Gastroesophageal sphincter (tissue), 4 donors: ENCODE measurements at regions not wholly inside any gene's neighbourhood (a gene's known extent, or its start where the extent isn't known, plus 50 kb on each side); places are given as distances from the start of the nearest gene placed in this dataset.
"Not testable (repeated sequence)": the region's sequence is repeated elsewhere in the genome, so short reads cannot be mapped to it uniquely, and the experiment has no call there.

Experiments used
- ATAC-seq: fragments of 150-250 bp; one replicate; pipeline ENCODE4 v1.9.1; 2016; ENCODE audit warnings: mild to moderate bottlenecking, moderate library complexity
- H3K27ac ChIP-seq, 4 donors: fragments of 200-600 bp; sonication (generic) in 3 of 4; 1 replicate in 3 of 4; 2 replicates in 1 of 4; pipeline ENCODE4 v1.5.1; 2016 to 2019
- H3K27me3 ChIP-seq: fragments of 200-600 bp; sonication (generic); one replicate; pipeline ENCODE4 v1.5.1; 2019
- H3K36me3 ChIP-seq, 2 donors: fragments of 200-600 bp; sonication (generic); one replicate each; pipeline ENCODE4 v1.5.1; 2019; ENCODE audit warnings: control low read depth in 1 of 2
- H3K4me1 ChIP-seq, 3 donors: fragments of 200-600 bp; sonication (generic); 1 replicate in 2 of 3; 2 replicates in 1 of 3; pipeline ENCODE4 v1.5.1; 2016 to 2019; ENCODE audit warnings: control low read depth in 2 of 3
- H3K4me3 ChIP-seq, 2 donors: fragments of 200-600 bp; sonication (generic); one replicate each; pipeline ENCODE4 v1.5.1; 2019; ENCODE audit warnings: mild to moderate bottlenecking in 1 of 2, moderate library complexity in 1 of 2
- H3K9me3 ChIP-seq, 3 donors: fragments of 200-600 bp; sonication (generic); one replicate each; pipeline ENCODE4 v1.5.1; 2017 to 2019; ENCODE audit warnings: control low read depth in 2 of 3
- CTCF ChIP-seq, 4 experiments: fragments of 200-600 bp in 2 of 4; fragments of 450-650 bp in 2 of 4; sonication (generic) in 1 of 4; IDR thresholded peaks; one replicate each; pipeline ENCODE4 v1.5.1; 2017 to 2019; ENCODE audit warnings: antibody characterized with exemption in 4 of 4, mild to moderate bottlenecking in 2 of 4, moderate library complexity in 2 of 4
- EP300 ChIP-seq: sonication (generic); formaldehyde crosslinking; IDR thresholded peaks from one replicate; pipeline ENCODE4 v1.6.1; 2017; ENCODE audit warnings: antibody characterized with exemption, mild to moderate bottlenecking
- POLR2A ChIP-seq, 2 donors: fragments of 450-650 bp; IDR thresholded peaks; one replicate each; pipeline ENCODE4 v1.6.1; 2017; ENCODE audit warnings: antibody characterized with exemption in 2 of 2, mild to moderate bottlenecking in 2 of 2, moderate library complexity in 1 of 2
- POLR2AphosphoS5 ChIP-seq: sonication (generic); formaldehyde crosslinking; IDR thresholded peaks from one replicate; pipeline ENCODE4 v1.6.1; 2017; ENCODE audit warnings: antibody characterized with exemption
- WGBS, 2 donors: methylation state at CpG; one replicate each; pipeline ENCODE4 v1.1.5; 2018; ENCODE audit warnings: low coverage in 1 of 2; 5-methylcytosine and 5-hydroxymethylcytosine counted together

- no peaks in the 10 kb centered on the region for H3K4me1 ChIP-seq
- ATAC-seq: no peak
- peaks cover 0 to 10% (median 0%) of the 10 kb centered on the region in 3 donors for H3K9me3 ChIP-seq
- H3K36me3 ChIP-seq: no peaks in the 10 kb centered on the region
- H3K4me3 ChIP-seq: no peak overlapping the region
- TF ChIP-seq POLR2AphosphoS5 (no peak), CTCF (IDR thresholded peaks at IDR 0.05) (no peak), POLR2A (IDR thresholded peaks at IDR 0.05) (no peak), EP300 (no peak)
- WGBS, 2 donors: 50% methylated on average over 11 of the region's 13 CpGs; no CpG with 5 or more reads in 1 of the 2 donors
- no peaks in the 10 kb centered on the region for H3K27me3 ChIP-seq
- H3K27ac ChIP-seq: no peak overlapping the region
Measured at GRCh38 chr10:70985824-70986622, 97.7 kb upstream of the PCBD1 start.

- no peaks in the 10 kb centered on the region for H3K27me3 ChIP-seq
- H3K9me3 ChIP-seq: peaks cover 0 to 10% (median 0%) of the 10 kb centered on the region in 3 donors
- ATAC-seq: no peak
- H3K4me3 ChIP-seq: no peak overlapping the region
- H3K27ac ChIP-seq: no peak overlapping the region
- no peak for TF ChIP-seq POLR2A (IDR thresholded peaks at IDR 0.05)
- TF ChIP-seq POLR2AphosphoS5: no peak
- no peak for TF ChIP-seq EP300
- no peak for TF ChIP-seq CTCF (IDR thresholded peaks at IDR 0.05)
- no peaks in the 10 kb centered on the region for H3K36me3 ChIP-seq
- 89 to 90% methylated on average over 2 to 5 of the region's 7 CpGs for WGBS, 2 donors
- no peaks in the 10 kb centered on the region for H3K4me1 ChIP-seq
Measured at GRCh38 chr10:70986623-70986950, 98.2 kb upstream of the PCBD1 start.

- no peak for ATAC-seq
- Histone ChIP-seq H3K9me3 (peaks cover 0 to 3% (median 0%) of the 10 kb centered on the region in 3 donors), H3K4me1 (no peaks in the 10 kb centered on the region), H3K27me3 (no peaks in the 10 kb centered on the region), H3K36me3 (no peaks in the 10 kb centered on the region), H3K27ac (no peak overlapping the region), H3K4me3 (no peak overlapping the region)
- WGBS, 2 donors: 88 to 97% methylated on average over 3 to 5 of the region's 16 CpGs
- TF ChIP-seq POLR2AphosphoS5 (no peak), POLR2A (IDR thresholded peaks at IDR 0.05) (no peak), CTCF (IDR thresholded peaks at IDR 0.05) (no peak), EP300 (no peak)
Measured at GRCh38 chr10:70987396-70988130, 99.2 kb upstream of the PCBD1 start.

GRCh38 chr10:70990156-70990555 lies 101.8 kb upstream of the PCBD1 start:
- not testable (repeated sequence) for ATAC-seq, H3K27ac ChIP-seq, H3K4me1 ChIP-seq, H3K9me3 ChIP-seq, H3K36me3 ChIP-seq, H3K4me3 ChIP-seq, H3K27me3 ChIP-seq
- 80 to 94% methylated on average over 1 to 3 of the region's 8 CpGs for WGBS, 2 donors

GRCh38 chr10:70990681-70991080 lies 102.3 kb upstream of the PCBD1 start:
- WGBS, 2 donors: no CpG with 5 or more reads among the region's 6 CpGs
- TF ChIP-seq EP300 (no peak), CTCF (IDR thresholded peaks at IDR 0.05) (no peak), POLR2AphosphoS5 (no peak), POLR2A (IDR thresholded peaks at IDR 0.05) (no peak)
- Histone ChIP-seq H3K27ac (no peak overlapping the region), H3K4me3 (no peak overlapping the region), H3K36me3 (no peaks in the 10 kb centered on the region), H3K4me1 (no peaks in the 10 kb centered on the region), H3K27me3 (no peaks in the 10 kb centered on the region), H3K9me3 (no peaks in the 10 kb centered on the region)
- ATAC-seq: no peak
